HG02938 (cell line): ENCODE measurements at regions not wholly inside any gene's neighbourhood (a gene's known extent, or its start where the extent isn't known, plus 50 kb on each side); places are given as distances from the start of the nearest gene placed in this dataset.

Experiments used
- ATAC-seq: cut with Tn5 transposase; IDR thresholded peaks from one replicate; pipeline ENCODE4 v1.9.1; 2021; ENCODE audit warnings: mild to moderate bottlenecking, moderate library complexity; ENCODE audit not compliant: unreplicated experiment

- ATAC-seq = no peak
These were observed 157.4 kb downstream of the TRIM27 start for GRCh38 chr6:28766426-28766825.

DNA sequence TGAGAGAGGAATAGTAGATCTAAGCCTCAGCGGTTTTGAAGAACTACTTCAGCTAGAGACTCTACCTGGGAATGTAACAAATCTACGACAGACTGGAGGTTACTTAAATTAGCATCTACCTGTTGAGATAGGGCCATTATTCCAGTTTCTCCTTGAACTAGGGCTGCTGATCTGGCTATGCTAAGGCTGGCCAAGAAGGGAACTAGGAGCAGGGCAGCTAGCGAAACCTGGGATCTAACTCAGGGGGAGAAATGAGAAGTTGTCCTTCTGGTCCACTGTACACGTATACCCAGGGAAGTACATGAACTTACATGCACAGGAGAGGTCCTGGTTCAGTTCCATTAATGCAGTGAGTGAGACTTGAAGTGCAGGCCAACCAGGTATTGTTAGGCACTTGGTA lies 156.7 kb downstream of the TRIM27 start:
- ATAC-seq = no peak

DNA sequence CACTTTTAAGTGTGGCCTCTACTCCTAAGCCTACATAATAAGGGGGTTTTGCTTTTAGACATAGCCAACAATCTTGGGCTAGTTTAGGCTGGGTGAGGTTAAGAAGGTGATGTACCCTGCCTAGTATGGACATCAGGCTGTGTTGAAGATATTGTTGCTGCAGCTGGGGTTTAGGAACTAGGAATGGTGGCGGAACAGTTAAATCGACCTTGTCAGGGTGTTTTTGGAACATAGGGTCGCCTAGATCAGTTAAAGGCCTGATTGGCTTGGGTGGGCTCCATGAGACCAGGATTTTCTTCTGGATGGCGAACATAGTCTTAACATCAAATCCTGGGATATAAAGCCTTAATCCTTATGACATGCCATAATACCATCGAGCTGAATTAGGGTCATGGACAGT lies 156.1 kb downstream of the TRIM27 start:
- ATAC-seq = no peak

DNA sequence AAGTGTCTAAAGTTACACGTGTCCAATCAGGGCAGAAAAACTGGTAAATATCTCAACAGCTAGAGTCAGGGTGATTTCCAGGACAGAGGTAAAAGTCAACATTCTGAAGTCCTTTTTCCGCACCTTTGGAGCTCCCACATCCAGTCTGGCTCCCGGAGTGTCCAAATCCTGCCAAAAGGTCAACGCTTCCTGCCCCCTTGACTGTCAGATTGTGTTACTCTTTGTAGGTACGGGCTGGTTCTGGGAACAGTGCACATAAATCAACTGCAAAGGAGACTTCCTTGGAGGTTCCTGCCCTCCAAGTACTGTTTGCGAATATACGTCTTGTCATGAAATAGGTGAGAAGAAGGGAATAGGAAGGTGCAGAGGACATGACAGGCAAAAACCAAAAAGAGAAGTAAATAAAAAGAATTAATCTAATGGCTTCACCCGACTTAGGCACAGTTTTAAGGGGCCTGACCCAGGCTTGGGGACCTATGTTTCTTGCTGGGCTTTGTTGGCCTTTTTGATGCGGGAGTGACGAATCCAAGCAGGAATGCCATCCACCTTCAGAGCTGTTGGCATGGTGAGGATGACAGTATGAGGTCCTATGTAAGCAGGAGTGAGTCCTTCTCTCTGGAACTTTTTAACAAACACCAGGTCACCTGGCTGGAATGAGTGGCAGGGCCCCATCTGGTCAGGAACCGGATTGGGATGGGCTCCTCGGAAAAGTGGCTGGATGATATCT lies 155.4 kb downstream of the TRIM27 start:
- ATAC-seq = no peak

GRCh38 chr6:28769626-28770402 lies 154.0 kb downstream of the TRIM27 start:
- no peak for ATAC-seq

GRCh38 chr6:28770732-28771131 lies 153.1 kb downstream of the TRIM27 start:
- ATAC-seq = no peak

DNA sequence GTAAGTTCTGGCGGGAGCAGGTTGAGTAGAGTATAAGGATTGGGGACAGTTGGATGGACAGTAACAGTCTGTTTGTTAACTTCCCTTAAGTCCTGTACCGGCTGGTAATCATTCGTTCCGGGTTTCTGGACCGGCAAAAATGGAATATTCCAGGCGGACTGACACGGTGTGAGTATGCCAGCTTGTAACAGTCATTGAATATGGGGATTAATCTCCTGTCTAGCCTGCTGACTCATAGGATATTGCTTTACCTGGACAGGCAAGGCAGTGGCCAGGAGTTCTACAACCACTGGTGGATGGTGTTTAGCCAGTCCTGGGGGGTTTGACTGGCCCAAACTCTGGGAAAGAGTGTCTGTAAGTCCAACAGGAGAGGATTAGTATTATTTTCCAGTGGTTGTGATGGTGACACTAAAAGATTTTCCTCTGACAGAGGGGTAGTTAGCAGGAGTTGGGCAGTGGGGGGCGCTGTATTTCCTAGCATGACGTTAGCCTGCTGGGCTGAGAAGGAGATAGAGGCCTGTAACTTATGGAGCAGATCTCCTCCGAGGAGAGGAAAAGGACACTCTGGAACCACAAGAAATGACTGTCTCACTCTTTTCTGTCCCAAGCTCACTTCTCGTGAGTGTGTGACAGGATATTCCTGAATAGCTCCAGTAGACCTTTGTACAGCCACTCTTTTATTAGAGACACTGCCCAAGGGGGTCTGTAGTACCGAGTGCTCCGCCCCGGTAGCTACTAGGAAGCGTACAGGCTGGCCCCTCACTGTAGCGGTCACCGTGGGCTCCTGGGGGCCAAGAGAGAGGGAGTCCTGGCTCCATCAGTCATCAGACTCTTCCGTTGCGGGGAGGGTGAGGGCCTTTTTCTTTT lies 152.2 kb downstream of the TRIM27 start:
- ATAC-seq = no peak

- no peak for ATAC-seq
These were observed 151.1 kb downstream of the TRIM27 start for GRCh38 chr6:28772480-28773381.

DNA sequence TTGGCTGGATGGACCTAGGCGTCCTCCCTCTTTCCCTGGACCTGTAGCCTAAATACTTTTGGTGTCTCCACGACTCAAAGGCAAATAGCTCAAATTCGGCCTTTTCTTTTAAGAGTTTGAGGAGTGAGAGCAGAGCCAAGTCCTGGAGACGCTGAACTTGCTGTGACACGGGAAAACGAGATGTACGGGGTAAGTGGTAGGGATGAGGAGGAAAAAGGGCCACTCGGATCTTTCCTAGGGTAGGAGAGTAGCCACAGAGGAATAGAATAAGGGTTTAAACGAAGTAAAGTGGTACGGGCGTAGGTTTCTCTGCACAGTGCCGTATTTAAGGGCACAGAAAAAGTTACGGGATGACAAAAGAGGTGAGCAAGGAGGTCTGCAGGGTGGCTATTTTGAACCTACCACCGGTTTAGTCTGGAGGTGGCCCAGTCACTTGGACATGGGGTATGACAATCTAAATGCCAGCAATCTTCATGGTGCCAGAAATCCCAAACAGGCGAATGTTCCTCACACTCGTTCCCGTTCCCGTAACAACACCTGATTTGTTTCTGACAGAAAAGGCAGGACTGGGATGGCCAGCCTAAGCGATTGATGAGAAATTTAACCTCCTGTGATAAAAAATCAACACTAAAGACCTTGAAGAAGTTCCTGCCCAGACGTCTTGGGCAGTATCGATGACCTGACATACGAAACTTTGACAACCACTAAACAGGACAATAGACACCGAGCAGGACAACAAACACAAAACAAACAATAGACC lies 149.3 kb downstream of the TRIM27 start:
- ATAC-seq = no peak

GRCh38 chr6:28775052-28775376 lies 148.8 kb downstream of the TRIM27 start:
- no peak for ATAC-seq

DNA sequence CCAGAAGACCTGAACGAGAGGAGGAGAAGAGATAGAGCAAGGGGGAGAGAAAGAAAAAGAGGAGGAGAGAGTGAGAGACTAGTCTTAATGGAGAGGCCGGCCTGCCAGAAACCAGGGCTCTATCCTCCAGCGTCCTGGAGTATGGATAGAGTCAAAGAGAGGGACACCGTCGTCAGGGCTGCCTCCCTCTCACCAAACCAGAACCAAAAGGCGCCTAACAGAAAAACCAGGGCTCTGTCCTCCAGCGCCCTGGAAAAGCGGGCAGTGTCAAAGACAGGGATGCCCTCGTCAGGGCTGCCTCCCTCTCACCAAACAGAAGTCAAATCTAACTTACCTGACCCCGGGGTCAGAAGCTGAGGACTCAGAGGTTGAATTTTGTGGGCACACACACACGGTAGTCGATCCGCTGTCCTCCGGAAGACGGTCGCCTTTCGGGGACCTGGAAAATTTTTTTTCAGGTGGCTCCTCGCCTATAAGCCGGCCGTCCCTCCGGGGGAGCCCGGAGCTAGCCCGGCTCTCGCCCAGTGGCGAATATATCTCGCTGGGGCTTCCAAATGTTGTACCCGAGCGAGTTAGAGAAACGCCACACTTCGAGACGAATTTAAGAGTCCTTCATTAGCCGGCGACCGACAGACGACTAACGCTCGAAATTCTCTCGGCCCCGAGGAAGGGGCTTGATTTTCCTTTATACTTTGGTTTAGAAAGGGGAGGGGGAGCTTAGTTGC lies 148.2 kb downstream of the TRIM27 start:
- no peak for ATAC-seq

DNA sequence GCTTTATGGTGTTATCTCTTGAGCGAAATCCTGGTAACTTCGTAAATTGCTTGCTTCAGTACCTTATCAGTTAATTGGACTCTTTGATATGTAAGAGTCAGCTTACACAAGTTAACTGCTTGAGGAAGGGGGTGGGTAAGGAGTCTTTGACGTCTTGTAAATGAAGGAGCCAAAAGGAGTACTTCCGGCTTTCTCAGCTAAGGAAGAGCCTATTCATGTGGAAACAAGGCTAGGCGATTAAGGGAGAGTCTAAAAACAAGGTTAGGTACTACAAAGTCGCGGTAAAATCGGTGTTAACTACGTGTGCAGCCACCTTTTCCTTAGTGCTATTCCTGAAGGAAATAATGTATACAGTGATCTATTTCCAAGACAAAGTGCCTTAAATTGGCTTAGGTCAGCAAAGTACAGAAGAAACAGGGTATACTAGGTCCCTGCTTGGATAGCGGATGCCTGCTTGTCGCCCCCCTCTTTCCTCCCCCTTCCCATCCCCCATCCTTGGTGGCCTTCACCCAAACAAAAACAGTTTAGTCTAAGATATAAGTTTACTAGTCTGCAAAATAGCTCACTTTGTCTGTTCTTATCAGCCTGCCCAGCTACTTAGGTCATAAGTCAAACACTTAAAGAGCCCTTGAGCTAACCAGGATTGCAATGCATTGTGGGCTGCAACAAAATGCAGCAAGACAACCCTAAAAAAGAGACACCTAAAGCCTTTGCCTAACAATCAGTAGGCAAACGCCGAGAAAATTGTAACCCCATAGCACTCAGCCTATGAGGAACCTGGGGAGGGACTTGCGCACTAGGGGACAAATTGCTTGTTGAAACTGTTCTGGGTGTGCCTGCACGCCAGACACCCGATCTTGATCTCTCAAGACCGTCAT lies 147.3 kb downstream of the TRIM27 start:
- ATAC-seq = no peak

DNA sequence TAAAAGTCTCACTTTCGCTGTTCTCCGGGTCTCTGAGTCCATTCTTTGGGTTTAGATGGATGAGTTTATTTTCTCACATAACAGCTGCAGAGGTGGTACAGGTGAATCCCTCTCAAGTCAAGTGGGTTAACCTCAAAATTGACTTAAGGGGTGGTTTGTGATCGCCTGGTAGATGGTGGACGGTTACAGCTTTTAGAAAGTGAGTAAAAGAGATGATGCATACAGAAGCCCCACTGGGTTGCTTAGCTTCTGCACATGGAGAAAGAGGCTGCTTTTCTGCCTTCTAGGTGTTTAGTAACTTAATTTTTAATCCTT lies 146.7 kb downstream of the TRIM27 start:
- ATAC-seq = no peak

DNA sequence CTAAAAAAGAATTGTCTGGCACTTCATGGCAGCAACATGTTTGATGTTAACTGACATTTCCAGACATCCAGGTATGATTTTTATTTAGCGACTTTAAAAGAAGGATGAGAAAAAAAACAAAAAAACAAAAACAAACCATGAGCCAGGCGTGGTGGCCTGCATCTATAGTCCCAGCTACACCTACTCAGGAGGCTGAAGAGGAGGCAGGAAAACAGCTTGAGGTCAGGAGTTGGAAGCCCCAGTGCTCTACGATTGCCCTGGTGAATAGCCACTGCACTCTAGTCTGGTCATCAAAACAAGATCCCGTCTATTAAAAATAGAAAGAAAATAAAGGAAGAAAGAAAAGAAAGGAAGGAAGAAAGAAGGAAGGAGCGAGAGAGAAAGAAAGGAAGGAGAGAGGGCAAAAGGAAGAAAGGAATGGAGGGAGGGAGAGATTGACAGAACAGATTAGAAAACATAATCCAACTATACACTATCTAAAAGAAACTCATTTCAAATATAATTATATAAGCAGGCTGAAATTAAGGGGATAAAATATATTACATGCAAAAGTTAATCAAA lies 141.6 kb downstream of the TRIM27 start:
- ATAC-seq = no peak

GRCh38 chr6:28785962-28786679 lies 137.7 kb downstream of the TRIM27 start:
- no peak for ATAC-seq

DNA sequence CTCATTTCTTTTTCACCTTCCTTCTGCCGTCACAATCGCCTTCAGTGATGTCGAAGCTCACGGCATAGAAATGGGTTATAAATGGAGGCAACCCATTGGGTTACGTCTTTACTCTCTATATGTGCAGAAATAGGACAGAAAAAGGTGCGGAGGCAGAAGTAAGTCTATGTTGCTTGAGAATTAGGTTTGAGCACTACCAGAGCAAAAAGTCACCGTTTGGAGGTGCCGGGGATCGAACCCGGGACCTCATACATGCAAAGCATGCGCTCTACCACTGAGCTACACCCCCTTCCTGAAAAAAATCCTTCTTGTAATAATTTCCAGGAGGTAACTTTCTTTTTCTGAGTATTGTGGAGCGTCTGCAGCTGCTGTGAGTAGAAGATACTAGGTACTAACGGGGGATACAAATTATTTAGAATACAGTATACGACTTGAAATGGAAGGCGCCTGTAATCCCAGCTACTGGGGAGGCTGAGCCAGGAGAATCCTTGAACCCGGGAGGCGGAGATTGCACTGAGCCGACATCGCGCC lies 134.2 kb downstream of the TRIM27 start:
- no peak for ATAC-seq

- no peak for ATAC-seq
These were observed 132.8 kb downstream of the TRIM27 start for GRCh38 chr6:28791002-28791383.
